MM.1S (cell line): ENCODE measurements at regions not wholly inside any gene's neighbourhood (a gene's known extent, or its start where the extent isn't known, plus 50 kb on each side); places are given as distances from the start of the nearest gene placed in this dataset.

ENCODE experiments used
- CTCF ChIP-seq: fragments of 300-600 bp; sonication (generic); IDR thresholded peaks from 2 replicates; pipeline ENCODE4 v1.5.1; 2016; ENCODE audit warnings: antibody characterized with exemption, low read length, mixed read lengths
- EZH2 ChIP-seq: fragments of 300-600 bp; sonication (generic); optimal IDR thresholded peaks from 2 replicates; pipeline ENCODE3; 2017; ENCODE audit warnings: low read depth, mild to moderate bottlenecking, antibody characterized with exemption, low read length, mixed read lengths
- EZH2phosphoT487 ChIP-seq: fragments of 300-600 bp; sonication (generic); IDR thresholded peaks from 2 replicates; pipeline ENCODE4 v1.6.1; 2018; ENCODE audit warnings: antibody characterized with exemption, low read length

- TF ChIP-seq CTCF (no peak), EZH2phosphoT487 (no peak), EZH2 (no peak)
Measured at GRCh38 chr12:131357920-131358319, 353.0 kb upstream of the SFSWAP start.
